ENCODE measurements at regions not wholly inside any gene's neighbourhood (a gene's known extent, or its start where the extent isn't known, plus 50 kb on each side); places are given as distances from the start of the nearest gene placed in this dataset.

DNA sequence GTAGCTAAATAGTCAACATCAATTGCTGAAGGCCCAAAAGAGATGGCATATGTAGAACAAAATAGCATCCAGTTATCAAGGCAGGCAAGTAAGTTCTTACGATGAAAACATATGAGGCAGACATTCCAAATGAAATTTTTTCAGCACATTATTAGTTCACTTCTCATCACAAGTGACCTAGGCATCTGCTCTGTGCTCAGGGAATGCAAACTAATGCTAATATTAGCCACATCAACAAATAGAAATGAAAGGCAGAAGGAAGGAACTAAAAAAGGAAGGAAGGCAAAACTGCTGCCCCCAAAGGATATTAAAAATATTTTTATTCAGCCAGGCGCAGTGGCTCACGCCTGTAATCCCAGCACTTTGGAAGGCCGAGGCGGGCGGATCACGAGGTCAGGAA lies 51.2 kb upstream of the ROCK1 start:
- TF ChIP-seq POLR2AphosphoS5 (IDR thresholded peaks at IDR 0.05) (no peak), POLR2A (IDR thresholded peaks at IDR 0.05) (no peak)
- TF ChIP-seq, protein P1, sequence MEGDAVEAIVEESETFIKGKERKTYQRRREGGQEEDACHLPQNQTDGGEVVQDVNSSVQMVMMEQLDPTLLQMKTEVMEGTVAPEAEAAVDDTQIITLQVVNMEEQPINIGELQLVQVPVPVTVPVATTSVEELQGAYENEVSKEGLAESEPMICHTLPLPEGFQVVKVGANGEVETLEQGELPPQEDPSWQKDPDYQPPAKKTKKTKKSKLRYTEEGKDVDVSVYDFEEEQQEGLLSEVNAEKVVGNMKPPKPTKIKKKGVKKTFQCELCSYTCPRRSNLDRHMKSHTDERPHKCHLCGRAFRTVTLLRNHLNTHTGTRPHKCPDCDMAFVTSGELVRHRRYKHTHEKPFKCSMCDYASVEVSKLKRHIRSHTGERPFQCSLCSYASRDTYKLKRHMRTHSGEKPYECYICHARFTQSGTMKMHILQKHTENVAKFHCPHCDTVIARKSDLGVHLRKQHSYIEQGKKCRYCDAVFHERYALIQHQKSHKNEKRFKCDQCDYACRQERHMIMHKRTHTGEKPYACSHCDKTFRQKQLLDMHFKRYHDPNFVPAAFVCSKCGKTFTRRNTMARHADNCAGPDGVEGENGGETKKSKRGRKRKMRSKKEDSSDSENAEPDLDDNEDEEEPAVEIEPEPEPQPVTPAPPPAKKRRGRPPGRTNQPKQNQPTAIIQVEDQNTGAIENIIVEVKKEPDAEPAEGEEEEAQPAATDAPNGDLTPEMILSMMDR (IDR thresholded peaks at IDR 0.05 in 8 of 11, conservative IDR thresholded peaks at IDR 0.05 in 3 of 11), result no peak
- peaks cover 0 to 3% (median 0%) of the 10 kb centered on the region in 8 donors for H3K9me3 ChIP-seq
- no peaks in the 10 kb centered on the region for H3K27me3 ChIP-seq (replicated peaks in 1 of 7)
- DNase-seq, result no peak
- H3K4me1 ChIP-seq, result peaks cover 0 to 19% (median 4%) of the 10 kb centered on the region in 6 donors
- no peaks in the 10 kb centered on the region for H3K36me3 ChIP-seq
- H3K4me3 ChIP-seq, result no peak overlapping the region
- intact Hi-C loops (cut with DNase I; ENCODE audit: low total_unique reads), result no loop called here
- peak overlapping the region in 4 of 8 donors; percentile 34 to 79 (median 76) for H3K27ac ChIP-seq
- WGBS, 5 donors, result 74 to 85% (median 78%) methylated on average over 7 of the region's 7 CpGs

DNA sequence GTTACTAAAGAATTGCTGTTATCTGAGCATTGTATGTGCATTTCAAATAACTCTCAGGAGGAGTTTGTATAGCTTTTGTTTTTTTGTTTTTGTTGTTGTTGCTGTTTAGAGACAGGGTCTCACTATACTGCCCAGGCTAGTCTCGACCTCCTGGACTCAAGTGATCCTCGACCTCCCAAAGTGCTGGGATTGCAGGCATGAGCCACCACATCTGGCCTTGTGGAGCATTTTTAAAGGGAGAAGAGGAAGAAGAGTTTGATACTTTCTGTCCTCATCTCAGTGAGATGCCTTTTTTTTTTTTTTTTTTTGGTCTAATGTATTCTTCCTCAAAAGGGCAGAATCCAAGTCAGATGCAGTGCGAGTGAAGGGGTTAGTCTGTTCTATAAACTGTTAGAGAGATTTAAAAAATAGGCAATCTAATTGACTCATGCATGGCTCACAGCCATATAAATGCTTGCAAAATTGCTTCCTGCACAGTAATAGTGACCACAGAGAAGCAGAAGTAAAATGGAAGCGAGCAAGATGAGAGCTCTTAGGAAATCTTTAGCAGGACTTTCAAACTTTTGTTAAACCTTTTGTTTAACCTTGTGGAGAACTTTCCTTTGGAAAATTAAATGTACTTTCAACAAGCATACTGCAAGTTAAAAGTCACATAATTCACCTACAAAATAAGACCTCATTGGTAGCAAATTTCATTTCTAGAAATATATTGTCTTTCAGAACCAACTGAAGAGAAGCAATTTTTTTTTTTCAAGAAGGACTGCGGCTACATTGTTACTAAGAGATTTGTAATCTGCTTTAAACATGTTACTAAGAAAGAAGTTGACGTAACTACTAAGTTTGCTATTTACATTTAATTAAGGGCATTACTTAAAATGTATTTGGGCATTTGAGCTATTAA lies 52.3 kb upstream of the ROCK1 start:
- TF ChIP-seq POLR2AphosphoS5 (IDR thresholded peaks at IDR 0.05), result no peak
- TF ChIP-seq, protein P1 (IDR thresholded peaks at IDR 0.05 in 8 of 11, conservative IDR thresholded peaks at IDR 0.05 in 3 of 11), result no peak
- TF ChIP-seq POLR2A (IDR thresholded peaks at IDR 0.05), result no peak
- no peaks in the 10 kb centered on the region for H3K27me3 ChIP-seq (replicated peaks in 1 of 7)
- H3K4me3 ChIP-seq, result peak overlapping the region in 1 of 8 donors; percentile 16
- intact Hi-C loops (cut with DNase I; ENCODE audit: low total_unique reads), result no loop called here
- peak overlapping the region in 7 of 8 donors; percentile 16 to 79 (median 52) for H3K27ac ChIP-seq
- H3K36me3 ChIP-seq, result no peaks in the 10 kb centered on the region
- H3K9me3 ChIP-seq, result no peaks in the 10 kb centered on the region
- 28 to 47% (median 37%) methylated on average over 6 of the region's 6 CpGs for WGBS, 5 donors
- DNase-seq, result no peak
- H3K4me1 ChIP-seq, result peaks cover 0 to 19% (median 4%) of the 10 kb centered on the region in 6 donors

DNA sequence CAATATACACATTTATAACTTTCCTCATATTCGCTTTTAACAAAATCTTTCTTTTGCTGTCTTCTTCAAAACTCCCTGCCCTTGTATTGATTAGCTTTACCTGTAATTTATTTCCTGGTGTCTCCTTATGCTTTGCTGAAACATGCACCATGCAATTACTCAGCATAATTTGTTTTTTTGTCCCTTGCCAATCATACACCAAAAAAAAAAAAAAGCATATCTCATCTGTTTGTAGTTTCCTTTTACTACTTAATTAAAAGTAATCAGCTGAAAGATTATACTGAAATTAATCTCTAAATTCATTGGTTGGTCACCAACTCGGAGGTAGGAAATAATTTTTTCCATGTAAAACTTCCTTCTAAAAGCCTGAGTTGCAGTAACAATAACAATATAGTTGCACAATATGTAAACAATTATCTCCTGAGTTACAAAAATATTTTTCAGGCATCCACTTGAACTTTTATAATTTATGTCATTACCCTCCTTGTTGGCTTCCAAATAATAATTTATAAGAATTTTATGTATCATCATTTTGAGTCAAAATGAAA lies 53.0 kb upstream of the ROCK1 start:
- WGBS, 5 donors, result 57 to 84% (median 68%) methylated on average over 2 of the region's 2 CpGs
- DNase-seq, result no peak

More for the DNA sequence above, 53.0 kb upstream of the ROCK1 start:
- Histone ChIP-seq H3K4me1 (peaks cover 0 to 19% (median 4%) of the 10 kb centered on the region in 6 donors), H3K4me3 (peak overlapping the region in 1 of 8 donors; percentile 16), H3K36me3 (no peaks in the 10 kb centered on the region), H3K27me3 (replicated peaks in 1 of 7) (no peaks in the 10 kb centered on the region), H3K9me3 (no peaks in the 10 kb centered on the region), H3K27ac (peak overlapping the region in 7 of 8 donors; percentile 16 to 79 (median 52))
- TF ChIP-seq POLR2A (IDR thresholded peaks at IDR 0.05) (no peak), POLR2AphosphoS5 (IDR thresholded peaks at IDR 0.05) (no peak)
- TF ChIP-seq, protein P1 (IDR thresholded peaks at IDR 0.05 in 8 of 11, conservative IDR thresholded peaks at IDR 0.05 in 3 of 11), result no peak
- intact Hi-C loops (cut with DNase I; ENCODE audit: low total_unique reads), result no loop called here
